ENCODE measurements at regions not wholly inside any gene's neighbourhood (a gene's known extent, or its start where the extent isn't known, plus 50 kb on each side); places are given as distances from the start of the nearest gene placed in this dataset.
"Not testable (repeated sequence)": the region's sequence is repeated elsewhere in the genome, so short reads cannot be mapped to it uniquely, and the experiment has no call there.

- no peak for DNase-seq (ENCODE audit: low read depth)
These were observed 247.8 kb upstream of the HDAC4 start for GRCh38 chr2:239648607-239649006.

- DNase-seq (ENCODE audit: low read depth) = no peak
These were observed 246.4 kb upstream of the HDAC4 start for GRCh38 chr2:239647052-239647819.

DNA sequence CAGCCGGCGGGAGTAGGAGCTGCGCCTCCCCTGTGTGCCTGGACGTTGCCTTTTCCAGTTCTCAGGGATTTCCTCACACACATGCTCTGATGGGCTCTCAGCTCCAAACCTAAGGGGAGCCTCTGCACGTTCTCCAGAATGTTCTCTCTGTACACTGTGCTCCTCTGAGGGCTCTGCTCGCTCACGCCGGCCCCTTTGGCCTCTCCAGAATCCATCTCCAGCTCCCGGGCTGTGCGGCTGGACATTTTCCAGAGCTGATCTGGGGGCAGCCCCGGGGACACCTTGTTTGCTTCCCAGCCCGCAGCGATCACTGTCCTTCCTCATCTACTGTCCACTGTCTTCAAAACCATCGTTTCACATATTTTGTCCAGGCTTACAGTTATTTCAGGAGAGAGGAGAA lies 245.4 kb upstream of the HDAC4 start:
- no peak for DNase-seq (ENCODE audit: low read depth)

GRCh38 chr2:239644594-239644993 lies 243.8 kb upstream of the HDAC4 start:
- not testable (repeated sequence) for DNase-seq (ENCODE audit: low read depth)

DNA sequence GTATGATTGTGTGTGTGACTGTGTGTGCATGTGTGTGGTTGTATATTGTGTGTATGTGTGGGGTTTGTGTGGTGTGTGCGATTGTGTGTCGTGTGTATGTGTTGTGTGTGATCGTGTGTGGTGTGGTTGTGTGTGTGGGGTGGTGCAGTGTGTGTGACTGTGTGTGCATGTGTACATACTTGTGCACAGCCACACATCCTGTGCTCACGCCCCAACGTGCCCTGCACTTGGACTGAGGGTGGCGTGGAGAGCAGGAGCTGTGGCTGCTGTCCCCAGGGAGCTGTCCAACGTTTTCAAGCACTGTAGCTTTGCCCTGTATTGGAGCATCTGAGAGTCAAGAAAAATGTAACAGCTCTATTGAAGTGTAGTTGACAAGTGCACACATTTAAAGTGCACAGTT lies 243.2 kb upstream of the HDAC4 start:
- no peak for DNase-seq (ENCODE audit: low read depth)

- no peak for DNase-seq (ENCODE audit: low read depth)
These were observed 241.7 kb upstream of the HDAC4 start for GRCh38 chr2:239642406-239643004.

DNA sequence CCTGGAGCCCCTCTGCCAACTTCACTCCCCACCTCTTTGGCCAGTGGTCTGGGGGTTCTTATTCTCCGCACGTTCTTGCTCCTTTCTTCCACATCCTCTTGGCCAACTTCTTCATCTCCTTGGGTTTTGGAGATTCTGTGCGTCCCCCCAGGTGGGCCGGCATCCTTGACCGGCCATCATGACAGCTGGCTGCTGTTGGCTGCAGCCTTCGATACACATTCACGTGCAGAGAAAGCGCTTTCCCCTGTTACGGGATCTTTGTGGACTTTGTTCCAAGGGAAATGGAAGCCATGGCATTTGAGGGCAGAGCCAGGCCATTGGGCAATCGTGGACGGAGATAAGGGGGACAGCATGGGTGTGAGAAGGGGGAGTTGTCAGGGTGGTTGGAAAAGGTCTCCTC lies 241.1 kb upstream of the HDAC4 start:
- not testable (repeated sequence) for DNase-seq (ENCODE audit: low read depth)

GRCh38 chr2:239640676-239641578 lies 240.1 kb upstream of the HDAC4 start:
- DNase-seq (ENCODE audit: low read depth) = no peak

GRCh38 chr2:239640210-239640609 lies 239.4 kb upstream of the HDAC4 start:
- no peak for DNase-seq (ENCODE audit: low read depth)

DNA sequence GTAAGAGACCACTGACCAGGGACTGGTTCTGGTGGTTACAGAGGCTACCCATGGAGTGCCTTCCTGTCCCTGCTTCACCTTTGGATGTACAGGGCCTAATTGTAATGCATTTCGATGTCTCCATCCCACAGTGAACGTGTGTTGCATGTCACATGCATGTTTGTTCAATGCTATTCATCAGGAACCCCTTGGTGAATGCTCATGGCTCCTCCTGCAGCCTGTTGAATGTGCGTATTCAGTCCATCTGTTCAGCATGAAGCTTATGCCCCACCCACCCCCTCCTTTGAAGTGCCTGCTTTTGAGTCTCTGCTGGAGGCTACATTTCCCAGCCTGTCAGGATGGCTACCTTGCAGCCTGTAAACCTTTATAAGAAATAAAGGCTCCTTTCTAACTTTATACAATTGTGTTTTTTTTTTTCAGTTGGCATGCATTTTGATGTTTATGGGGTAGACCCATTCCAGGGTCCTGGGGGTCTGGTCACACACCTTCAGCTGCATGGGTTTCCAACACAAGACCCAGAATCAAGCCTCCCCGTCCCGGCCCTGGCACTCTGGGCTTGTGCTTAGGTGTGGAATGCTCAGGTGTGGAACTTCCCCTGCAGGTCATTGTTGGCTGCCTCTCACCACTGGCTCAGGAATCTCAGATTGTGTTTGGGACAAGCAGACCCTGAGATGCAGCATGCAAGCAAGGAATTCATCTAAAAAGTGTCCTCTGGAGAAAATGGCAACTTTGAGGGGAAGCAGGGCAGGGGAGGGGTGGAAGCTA lies 238.8 kb upstream of the HDAC4 start:
- DNase-seq (ENCODE audit: low read depth) = no peak

DNA sequence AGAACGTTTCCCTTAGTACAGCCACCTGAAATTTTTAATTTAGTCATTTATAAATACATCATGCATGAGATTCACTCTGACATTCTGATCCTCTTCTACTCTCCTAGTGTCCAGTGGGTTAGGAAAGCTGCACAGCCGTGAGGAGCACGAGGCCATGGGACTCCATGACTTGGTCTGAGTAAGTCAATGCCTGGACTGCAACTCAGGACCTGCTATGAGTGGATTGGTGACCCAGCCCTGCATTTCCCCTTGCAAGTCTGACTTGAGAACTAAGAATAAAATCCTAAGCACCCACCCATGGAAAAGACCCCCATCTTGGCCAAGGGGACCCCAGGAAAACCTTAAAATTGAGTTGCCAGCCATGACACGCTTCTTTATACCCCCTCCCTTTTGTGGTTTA lies 237.6 kb upstream of the HDAC4 start:
- DNase-seq (ENCODE audit: low read depth) = no peak

- no peak for DNase-seq (ENCODE audit: low read depth)
These were observed 236.0 kb upstream of the HDAC4 start for GRCh38 chr2:239636808-239637207.

- DNase-seq (ENCODE audit: low read depth) = no peak
These were observed 233.9 kb upstream of the HDAC4 start for GRCh38 chr2:239634769-239635168.

GRCh38 chr2:239630618-239631286 lies 229.9 kb upstream of the HDAC4 start:
- DNase-seq (ENCODE audit: low read depth) = no peak

GRCh38 chr2:239629926-239630617 lies 229.3 kb upstream of the HDAC4 start:
- no peak for DNase-seq (ENCODE audit: low read depth)

- no peak for DNase-seq (ENCODE audit: low read depth)
These were observed 226.3 kb upstream of the HDAC4 start for GRCh38 chr2:239626961-239627592.

DNA sequence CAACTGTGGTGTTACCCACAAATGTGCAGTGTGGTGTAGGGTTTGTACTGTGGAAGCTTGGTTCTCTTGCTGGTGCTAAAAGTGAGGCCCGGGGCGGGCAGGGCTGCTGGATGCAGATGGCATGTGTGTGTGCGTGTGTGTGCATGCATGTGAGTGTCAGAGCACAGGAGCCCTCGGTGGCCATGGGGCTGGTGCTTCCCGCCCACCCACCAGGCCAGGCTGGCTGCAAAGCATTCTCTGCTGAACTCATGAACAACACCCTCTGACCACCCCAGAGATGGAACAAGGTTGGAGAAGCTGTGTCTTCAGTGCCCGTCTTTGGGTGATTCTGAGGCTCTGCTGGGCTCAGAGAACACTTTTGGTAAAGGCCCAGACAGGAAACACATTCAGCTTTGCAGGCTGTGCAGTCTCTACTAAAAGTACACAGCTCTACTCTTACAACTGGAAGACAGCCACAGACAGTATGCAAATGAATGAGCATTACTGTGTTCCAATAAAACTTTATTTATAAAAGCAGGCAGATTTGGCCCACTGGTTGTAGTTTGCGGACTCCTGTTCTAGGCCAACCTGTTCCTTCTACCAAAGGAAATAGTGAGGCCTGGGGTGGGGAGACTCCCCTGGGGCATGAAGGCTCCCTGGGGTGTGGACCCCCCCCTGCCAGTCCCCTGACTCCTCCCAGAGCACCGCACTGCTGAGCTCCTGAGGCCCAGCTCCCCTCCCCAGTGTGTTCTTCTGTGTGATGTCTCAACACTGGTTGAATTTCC lies 225.3 kb upstream of the HDAC4 start:
- no peak for DNase-seq (ENCODE audit: low read depth)

DNA sequence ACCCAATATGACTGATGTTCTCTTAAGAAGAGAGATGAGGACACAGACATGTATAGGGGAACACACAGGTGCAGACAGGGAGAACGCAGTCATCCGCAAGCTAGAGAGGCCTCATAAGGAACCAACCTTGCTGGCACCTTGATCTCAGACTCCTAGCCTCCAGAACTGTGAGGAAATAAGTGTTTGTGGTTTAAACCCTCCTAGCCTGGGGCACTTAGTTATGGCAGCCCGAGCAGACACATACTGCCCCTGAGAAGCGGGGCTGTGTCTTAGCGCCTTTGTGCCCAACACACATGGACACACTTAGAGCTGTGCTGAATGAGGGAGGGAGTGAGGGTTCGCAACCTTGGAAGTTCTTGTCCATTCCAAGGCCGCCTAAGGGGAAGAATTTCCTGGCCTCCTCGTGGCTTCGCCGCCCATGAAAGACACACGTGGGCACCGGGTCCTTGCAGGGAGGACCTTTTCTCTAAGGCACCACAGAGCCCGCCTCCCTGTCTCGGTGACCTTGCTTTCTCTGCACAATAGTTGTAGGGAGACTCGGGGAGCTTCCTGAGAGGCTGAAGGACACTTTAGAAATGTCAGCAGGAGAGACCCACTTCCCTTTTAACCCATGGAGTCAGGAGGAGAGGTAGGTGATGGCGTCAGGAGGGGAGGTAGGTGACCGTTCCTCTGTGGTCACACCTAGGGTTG lies 224.5 kb upstream of the HDAC4 start:
- DNase-seq (ENCODE audit: low read depth) = no peak

DNA sequence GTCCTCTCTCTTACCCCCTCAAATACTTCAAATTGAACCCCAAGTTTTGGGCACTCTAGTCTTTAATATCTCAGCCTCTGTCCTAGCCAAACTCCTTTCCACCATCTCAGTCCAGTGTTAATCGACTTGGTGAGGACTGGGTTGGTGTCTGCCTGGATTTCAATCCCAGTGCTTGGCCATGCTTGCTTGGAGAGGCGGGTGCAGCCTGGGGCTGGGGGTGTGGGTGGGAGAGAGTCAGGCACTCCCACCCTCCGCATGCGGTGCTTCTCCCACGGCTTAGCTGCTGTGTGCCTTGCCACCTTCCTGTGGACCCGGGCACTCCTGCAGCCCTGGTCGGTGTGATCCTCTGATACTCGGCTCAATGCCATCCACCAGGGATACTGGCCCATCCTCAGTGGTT lies 220.8 kb upstream of the HDAC4 start:
- DNase-seq (ENCODE audit: low read depth) = no peak

All from activated T-cell treated with anti-CD3 and anti-CD28 coated beads for 48 hours (primary cell).